ENCODE measurements at regions not wholly inside any gene's neighbourhood (a gene's known extent, or its start where the extent isn't known, plus 50 kb on each side); places are given as distances from the start of the nearest gene placed in this dataset.
"Not testable (repeated sequence)": the region's sequence is repeated elsewhere in the genome, so short reads cannot be mapped to it uniquely, and the experiment has no call there.

- Mint-ChIP-seq H3K4me1 (ENCODE audit: low read depth, unreplicated experiment) (peaks cover 8% of the 10 kb centered on the region), H3K9me3 (ENCODE audit: unreplicated experiment) (no peaks in the 10 kb centered on the region), H3K27ac (ENCODE audit: unreplicated experiment) (no peak overlapping the region), H3K36me3 (ENCODE audit: unreplicated experiment) (no peaks in the 10 kb centered on the region), H3K27me3 (ENCODE audit: unreplicated experiment) (peaks cover 2% of the 10 kb centered on the region), H3K4me3 (ENCODE audit: unreplicated experiment) (no peak overlapping the region)
- TF ChIP-seq, protein P1, sequence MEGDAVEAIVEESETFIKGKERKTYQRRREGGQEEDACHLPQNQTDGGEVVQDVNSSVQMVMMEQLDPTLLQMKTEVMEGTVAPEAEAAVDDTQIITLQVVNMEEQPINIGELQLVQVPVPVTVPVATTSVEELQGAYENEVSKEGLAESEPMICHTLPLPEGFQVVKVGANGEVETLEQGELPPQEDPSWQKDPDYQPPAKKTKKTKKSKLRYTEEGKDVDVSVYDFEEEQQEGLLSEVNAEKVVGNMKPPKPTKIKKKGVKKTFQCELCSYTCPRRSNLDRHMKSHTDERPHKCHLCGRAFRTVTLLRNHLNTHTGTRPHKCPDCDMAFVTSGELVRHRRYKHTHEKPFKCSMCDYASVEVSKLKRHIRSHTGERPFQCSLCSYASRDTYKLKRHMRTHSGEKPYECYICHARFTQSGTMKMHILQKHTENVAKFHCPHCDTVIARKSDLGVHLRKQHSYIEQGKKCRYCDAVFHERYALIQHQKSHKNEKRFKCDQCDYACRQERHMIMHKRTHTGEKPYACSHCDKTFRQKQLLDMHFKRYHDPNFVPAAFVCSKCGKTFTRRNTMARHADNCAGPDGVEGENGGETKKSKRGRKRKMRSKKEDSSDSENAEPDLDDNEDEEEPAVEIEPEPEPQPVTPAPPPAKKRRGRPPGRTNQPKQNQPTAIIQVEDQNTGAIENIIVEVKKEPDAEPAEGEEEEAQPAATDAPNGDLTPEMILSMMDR (IDR thresholded peaks at IDR 0.05; ENCODE audit: partially characterized antibody, unreplicated experiment), result no peak
- DNase-seq, result no peak
Measured at GRCh38 chr7:145471883-145472282, 636.0 kb upstream of the TPK1 start.

- Mint-ChIP-seq H3K4me1 (ENCODE audit: low read depth, unreplicated experiment) (no peaks in the 10 kb centered on the region), H3K4me3 (ENCODE audit: unreplicated experiment) (no peak overlapping the region), H3K27ac (ENCODE audit: unreplicated experiment) (no peak overlapping the region), H3K9me3 (ENCODE audit: unreplicated experiment) (no peaks in the 10 kb centered on the region), H3K36me3 (ENCODE audit: unreplicated experiment) (no peaks in the 10 kb centered on the region), H3K27me3 (ENCODE audit: unreplicated experiment) (no peaks in the 10 kb centered on the region)
- DNase-seq, result no peak
- TF ChIP-seq, protein P1 (IDR thresholded peaks at IDR 0.05; ENCODE audit: partially characterized antibody, unreplicated experiment), result no peak
Measured at GRCh38 chr7:145464287-145464686, 628.4 kb upstream of the TPK1 start.

GRCh38 chr7:145462463-145462862, 626.6 kb upstream of the TPK1 start:
- no peaks in the 10 kb centered on the region for H3K9me3 Mint-ChIP-seq (ENCODE audit: unreplicated experiment)
- H3K4me1 Mint-ChIP-seq (ENCODE audit: low read depth, unreplicated experiment), result no peaks in the 10 kb centered on the region
- H3K27ac Mint-ChIP-seq (ENCODE audit: unreplicated experiment), result no peak overlapping the region
- TF ChIP-seq, protein P1 (IDR thresholded peaks at IDR 0.05; ENCODE audit: partially characterized antibody, unreplicated experiment), result no peak
- no peaks in the 10 kb centered on the region for H3K36me3 Mint-ChIP-seq (ENCODE audit: unreplicated experiment)
- H3K27me3 Mint-ChIP-seq (ENCODE audit: unreplicated experiment), result no peaks in the 10 kb centered on the region
- no peak for DNase-seq
- no peak overlapping the region for H3K4me3 Mint-ChIP-seq (ENCODE audit: unreplicated experiment)

- Mint-ChIP-seq H3K36me3 (ENCODE audit: unreplicated experiment) (no peaks in the 10 kb centered on the region), H3K27me3 (ENCODE audit: unreplicated experiment) (no peaks in the 10 kb centered on the region), H3K4me3 (ENCODE audit: unreplicated experiment) (no peak overlapping the region), H3K4me1 (ENCODE audit: low read depth, unreplicated experiment) (peaks cover 6% of the 10 kb centered on the region), H3K9me3 (ENCODE audit: unreplicated experiment) (peaks cover 7% of the 10 kb centered on the region), H3K27ac (ENCODE audit: unreplicated experiment) (no peak overlapping the region)
- TF ChIP-seq, protein P1 (IDR thresholded peaks at IDR 0.05; ENCODE audit: partially characterized antibody, unreplicated experiment), result no peak
- no peak for DNase-seq
Measured at GRCh38 chr7:145434811-145435210, 599.0 kb upstream of the TPK1 start.

GRCh38 chr7:145431834-145432233, 596.0 kb upstream of the TPK1 start:
- TF ChIP-seq, protein P1 (IDR thresholded peaks at IDR 0.05; ENCODE audit: partially characterized antibody, unreplicated experiment), result no peak
- no peaks in the 10 kb centered on the region for H3K36me3 Mint-ChIP-seq (ENCODE audit: unreplicated experiment)
- H3K27ac Mint-ChIP-seq (ENCODE audit: unreplicated experiment), result no peak overlapping the region
- H3K27me3 Mint-ChIP-seq (ENCODE audit: unreplicated experiment), result no peaks in the 10 kb centered on the region
- no peak for DNase-seq
- H3K4me1 Mint-ChIP-seq (ENCODE audit: low read depth, unreplicated experiment), result peaks cover 4% of the 10 kb centered on the region
- no peak overlapping the region for H3K4me3 Mint-ChIP-seq (ENCODE audit: unreplicated experiment)
- H3K9me3 Mint-ChIP-seq (ENCODE audit: unreplicated experiment), result peaks cover 7% of the 10 kb centered on the region

GRCh38 chr7:145418481-145418880, 582.6 kb upstream of the TPK1 start:
- not testable (repeated sequence) for H3K27ac Mint-ChIP-seq (ENCODE audit: unreplicated experiment); DNase-seq; H3K4me1 Mint-ChIP-seq (ENCODE audit: low read depth, unreplicated experiment); H3K4me3 Mint-ChIP-seq (ENCODE audit: unreplicated experiment); H3K36me3 Mint-ChIP-seq (ENCODE audit: unreplicated experiment); H3K27me3 Mint-ChIP-seq (ENCODE audit: unreplicated experiment); H3K9me3 Mint-ChIP-seq (ENCODE audit: unreplicated experiment)
